SK-N-SH treated with all-trans-retinoic acid at 6 μM for 48 hours (cell line): ENCODE measurements at regions not wholly inside any gene's neighbourhood (a gene's known extent, or its start where the extent isn't known, plus 50 kb on each side); places are given as distances from the start of the nearest gene placed in this dataset.
"Not testable (repeated sequence)": the region's sequence is repeated elsewhere in the genome, so short reads cannot be mapped to it uniquely, and the experiment has no call there.

Source experiments
- BACH2 ChIP-seq: fragments of 250-450 bp; sonication (Bioruptor Pico); IDR thresholded peaks from 2 replicates; pipeline ENCODE4 v1.9.0; 2021; ENCODE audit warnings: mild to moderate bottlenecking, borderline replicate concordance
- CSDC2 ChIP-seq: fragments of 250-450 bp; sonication (Bioruptor Pico); IDR thresholded peaks from 2 replicates; pipeline ENCODE4 v1.5.0; 2020; ENCODE audit warnings: mild to moderate bottlenecking, moderate library complexity
- ESRRG ChIP-seq: fragments of 250-450 bp; sonication (Bioruptor Pico); IDR thresholded peaks from 2 replicates; pipeline ENCODE4 v1.6.1; 2021; ENCODE audit warnings: mild to moderate bottlenecking
- ISL1 ChIP-seq: fragments of 250-450 bp; sonication (Bioruptor Pico); IDR thresholded peaks from 2 replicates; pipeline ENCODE4 v2.1.2; 2022; ENCODE audit warnings: mild to moderate bottlenecking, moderate library complexity
- OSR1 ChIP-seq: fragments of 250-450 bp; sonication (Bioruptor Pico); IDR thresholded peaks from 2 replicates; pipeline ENCODE4 v1.8.0; 2022; ENCODE audit warnings: moderate library complexity, mild to moderate bottlenecking, inconsistent platforms
- PATZ1 ChIP-seq: fragments of 250-450 bp; sonication (Bioruptor Pico); IDR thresholded peaks from 2 replicates; pipeline ENCODE4 v1.8.0; 2020; ENCODE audit warnings: mild to moderate bottlenecking, moderate library complexity, borderline replicate concordance
- POU6F1 ChIP-seq: fragments of 250-450 bp; sonication (Bioruptor Pico); IDR thresholded peaks from 2 replicates; pipeline ENCODE4 v1.8.0; 2021; ENCODE audit warnings: low read depth, mild to moderate bottlenecking, moderate library complexity, borderline replicate concordance
- RARB ChIP-seq: fragments of 250-450 bp; sonication (Bioruptor Pico); IDR thresholded peaks from 2 replicates; pipeline ENCODE4 v1.8.0; 2021; ENCODE audit warnings: mild to moderate bottlenecking, moderate library complexity
- SNAI2 ChIP-seq: fragments of 250-450 bp; sonication (Bioruptor Pico); IDR thresholded peaks from 2 replicates; pipeline ENCODE4 v1.5.0; 2020; ENCODE audit warnings: mild to moderate bottlenecking, moderate library complexity
- TCF4 ChIP-seq: fragments of 250-450 bp; sonication (Bioruptor Pico); IDR thresholded peaks from 2 replicates; pipeline ENCODE4 v1.8.0; 2021; ENCODE audit warnings: mild to moderate bottlenecking, moderate library complexity, borderline replicate concordance
- TOX ChIP-seq: fragments of 250-450 bp; sonication (Bioruptor Pico); IDR thresholded peaks from 2 replicates; pipeline ENCODE4 v1.8.0; 2021; ENCODE audit warnings: mild to moderate bottlenecking, moderate library complexity, borderline replicate concordance
- ZFP3 ChIP-seq: fragments of 250-450 bp; sonication (Bioruptor Pico); IDR thresholded peaks from 2 replicates; pipeline ENCODE4 v1.5.0; 2020; ENCODE audit warnings: mild to moderate bottlenecking, moderate library complexity
- TF ChIP-seq, protein P1 (sequence below): fragments of 250-450 bp; sonication (Bioruptor Pico); IDR thresholded peaks from 2 replicates; pipeline ENCODE4 v1.5.0; 2020; ENCODE audit warnings: mild to moderate bottlenecking, moderate library complexity

- not testable (repeated sequence) for TF ChIP-seq PATZ1; TOX (CRISPR knock-in tag); ISL1 (CRISPR knock-in tag); RARB; BACH2 (CRISPR knock-in tag); OSR1 (CRISPR knock-in tag); POU6F1; TCF4 (CRISPR knock-in tag); CSDC2 (CRISPR knock-in tag); SNAI2 (CRISPR knock-in tag); ZFP3 (CRISPR knock-in tag); ESRRG
- TF ChIP-seq, protein P1, sequence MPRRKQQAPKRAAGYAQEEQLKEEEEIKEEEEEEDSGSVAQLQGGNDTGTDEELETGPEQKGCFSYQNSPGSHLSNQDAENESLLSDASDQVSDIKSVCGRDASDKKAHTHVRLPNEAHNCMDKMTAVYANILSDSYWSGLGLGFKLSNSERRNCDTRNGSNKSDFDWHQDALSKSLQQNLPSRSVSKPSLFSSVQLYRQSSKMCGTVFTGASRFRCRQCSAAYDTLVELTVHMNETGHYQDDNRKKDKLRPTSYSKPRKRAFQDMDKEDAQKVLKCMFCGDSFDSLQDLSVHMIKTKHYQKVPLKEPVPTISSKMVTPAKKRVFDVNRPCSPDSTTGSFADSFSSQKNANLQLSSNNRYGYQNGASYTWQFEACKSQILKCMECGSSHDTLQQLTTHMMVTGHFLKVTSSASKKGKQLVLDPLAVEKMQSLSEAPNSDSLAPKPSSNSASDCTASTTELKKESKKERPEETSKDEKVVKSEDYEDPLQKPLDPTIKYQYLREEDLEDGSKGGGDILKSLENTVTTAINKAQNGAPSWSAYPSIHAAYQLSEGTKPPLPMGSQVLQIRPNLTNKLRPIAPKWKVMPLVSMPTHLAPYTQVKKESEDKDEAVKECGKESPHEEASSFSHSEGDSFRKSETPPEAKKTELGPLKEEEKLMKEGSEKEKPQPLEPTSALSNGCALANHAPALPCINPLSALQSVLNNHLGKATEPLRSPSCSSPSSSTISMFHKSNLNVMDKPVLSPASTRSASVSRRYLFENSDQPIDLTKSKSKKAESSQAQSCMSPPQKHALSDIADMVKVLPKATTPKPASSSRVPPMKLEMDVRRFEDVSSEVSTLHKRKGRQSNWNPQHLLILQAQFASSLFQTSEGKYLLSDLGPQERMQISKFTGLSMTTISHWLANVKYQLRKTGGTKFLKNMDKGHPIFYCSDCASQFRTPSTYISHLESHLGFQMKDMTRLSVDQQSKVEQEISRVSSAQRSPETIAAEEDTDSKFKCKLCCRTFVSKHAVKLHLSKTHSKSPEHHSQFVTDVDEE (CRISPR knock-in tag) = not testable (repeated sequence)
Measured at GRCh38 chr5:21482522-21482921, 1370.6 kb downstream of the CDH12 start.
